Body of pancreas (tissue), 4 donors: ENCODE measurements at regions not wholly inside any gene's neighbourhood (a gene's known extent, or its start where the extent isn't known, plus 50 kb on each side); places are given as distances from the start of the nearest gene placed in this dataset.
A peak's percentile ranks its signal among the peaks of the same experiment; 100 is the strongest.

Source experiments
- ATAC-seq: fragments of 150-250 bp; one replicate; pipeline ENCODE4 v1.9.1; 2016
- DNase-seq, 4 donors: peaks; one replicate each; pipeline ENCODE4 v3.0.0-alpha.2; 2019
- H3K27ac ChIP-seq, 4 donors: fragments of 200-600 bp; sonication (generic); 1 replicate in 3 of 4; 2 replicates in 1 of 4; pipeline versions ENCODE4 v1.5.1 to v1.6.1; 2016 to 2019; ENCODE audit warnings: mild to moderate bottlenecking in 1 of 4, mixed read lengths in 1 of 4, moderate library complexity in 1 of 4
- H3K27me3 ChIP-seq, 2 donors: fragments of 200-600 bp; sonication (generic); one replicate each; pipeline ENCODE4 v1.6.0; 2016; ENCODE audit warnings: mild to moderate bottlenecking in 1 of 2
- H3K36me3 ChIP-seq, 2 donors: fragments of 200-600 bp; sonication (generic); replicated peaks in 1 of 2; 2 replicates each; pipeline ENCODE4 v1.5.1; 2016; ENCODE audit warnings: low read depth in 2 of 2; ENCODE audit not compliant: insufficient read depth in 1 of 2
- H3K4me1 ChIP-seq: fragments of 200-600 bp; sonication (generic); one replicate; pipeline ENCODE4 v1.6.0; 2016
- H3K4me3 ChIP-seq, 2 donors: fragments of 200-600 bp; sonication (generic); 1 replicate in 1 of 2; 2 replicates in 1 of 2; pipeline ENCODE4 v1.5.1; 2016 to 2019
- H3K9me3 ChIP-seq, 3 donors: fragments of 200-600 bp; sonication (generic); 1 replicate in 2 of 3; 2 replicates in 1 of 3; pipeline ENCODE4 v1.5.1; 2016
- POLR2A ChIP-seq, 3 donors: fragments of 450-650 bp; IDR thresholded peaks; one replicate each; pipeline ENCODE4 v1.6.1; 2016; ENCODE audit warnings: antibody characterized with exemption in 3 of 3, mild to moderate bottlenecking in 2 of 3
- WGBS, 2 donors: methylation state at CpG; one replicate each; pipeline ENCODE4 v1.1.5; 2017; 5-methylcytosine and 5-hydroxymethylcytosine counted together
- intact Hi-C: fragments of 100-400 bp; cut with DNase I; formaldehyde crosslinking; loops from one replicate; pipeline ENCODE4 v1.15.1; 2023
- TF ChIP-seq, protein P1 (sequence below), 7 experiments: fragments of 450-650 bp in 4 of 7; fragments of 200-600 bp in 3 of 7; sonication (generic) in 3 of 7; IDR thresholded peaks; one replicate each; pipeline ENCODE4 v1.5.1; 2016 to 2019; ENCODE audit warnings: antibody characterized with exemption in 7 of 7

DNA sequence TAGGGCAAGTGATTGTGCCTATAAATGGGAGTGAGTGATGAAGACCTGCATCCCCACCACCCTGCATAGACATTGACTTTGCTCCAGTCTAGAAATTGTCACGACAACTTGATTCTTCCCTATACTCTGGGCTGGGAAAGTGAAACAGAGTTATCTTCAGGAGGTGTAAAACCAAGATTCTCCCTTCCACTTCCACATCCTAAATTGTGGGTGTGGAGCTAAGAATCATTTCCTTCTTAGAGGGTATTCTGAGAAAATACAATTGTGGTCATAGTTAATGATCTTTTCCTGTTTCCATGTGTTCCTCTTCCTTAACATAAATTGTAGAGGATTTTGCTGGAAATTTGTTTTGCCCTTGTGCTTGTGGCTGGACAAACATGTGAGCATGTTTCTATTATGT, 96.8 kb upstream of the PJA2 start:
- intact Hi-C loops: no loop called here
- DNase-seq (no peak), ATAC-seq (no peak)
- Histone ChIP-seq H3K9me3 (no peaks in the 10 kb centered on the region), H3K4me3 (no peak overlapping the region), H3K27ac (no peak overlapping the region), H3K36me3 (no peaks in the 10 kb centered on the region), H3K4me1 (no peaks in the 10 kb centered on the region), H3K27me3 (no peaks in the 10 kb centered on the region)
- TF ChIP-seq, protein P1, sequence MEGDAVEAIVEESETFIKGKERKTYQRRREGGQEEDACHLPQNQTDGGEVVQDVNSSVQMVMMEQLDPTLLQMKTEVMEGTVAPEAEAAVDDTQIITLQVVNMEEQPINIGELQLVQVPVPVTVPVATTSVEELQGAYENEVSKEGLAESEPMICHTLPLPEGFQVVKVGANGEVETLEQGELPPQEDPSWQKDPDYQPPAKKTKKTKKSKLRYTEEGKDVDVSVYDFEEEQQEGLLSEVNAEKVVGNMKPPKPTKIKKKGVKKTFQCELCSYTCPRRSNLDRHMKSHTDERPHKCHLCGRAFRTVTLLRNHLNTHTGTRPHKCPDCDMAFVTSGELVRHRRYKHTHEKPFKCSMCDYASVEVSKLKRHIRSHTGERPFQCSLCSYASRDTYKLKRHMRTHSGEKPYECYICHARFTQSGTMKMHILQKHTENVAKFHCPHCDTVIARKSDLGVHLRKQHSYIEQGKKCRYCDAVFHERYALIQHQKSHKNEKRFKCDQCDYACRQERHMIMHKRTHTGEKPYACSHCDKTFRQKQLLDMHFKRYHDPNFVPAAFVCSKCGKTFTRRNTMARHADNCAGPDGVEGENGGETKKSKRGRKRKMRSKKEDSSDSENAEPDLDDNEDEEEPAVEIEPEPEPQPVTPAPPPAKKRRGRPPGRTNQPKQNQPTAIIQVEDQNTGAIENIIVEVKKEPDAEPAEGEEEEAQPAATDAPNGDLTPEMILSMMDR (IDR thresholded peaks at IDR 0.05): no peak
- TF ChIP-seq POLR2A (IDR thresholded peaks at IDR 0.05): no peak
- WGBS, 2 donors: 65 to 83% methylated on average over 1 of the region's 1 CpG

DNA sequence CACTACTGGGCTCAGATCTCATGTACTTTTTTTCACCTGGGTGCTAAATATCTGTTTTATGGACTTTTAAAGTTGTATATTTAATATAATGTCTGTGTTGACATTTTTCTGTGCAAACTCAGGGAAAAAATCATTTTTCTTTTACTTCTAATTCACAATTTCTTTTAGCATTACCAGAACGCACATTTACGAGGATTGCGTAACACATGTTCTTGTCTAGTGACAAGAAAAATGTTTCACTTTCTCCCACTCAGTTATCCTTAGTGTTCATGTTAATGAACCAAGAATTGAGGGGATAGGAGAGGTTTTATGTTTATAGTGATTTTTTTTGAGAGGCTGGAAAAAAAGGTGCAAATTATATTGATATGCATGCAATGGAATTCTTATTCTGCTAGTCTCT, 86.3 kb upstream of the PJA2 start:
- H3K27ac ChIP-seq: no peak overlapping the region
- ATAC-seq (no peak), DNase-seq (no peak)
- H3K9me3 ChIP-seq: no peaks in the 10 kb centered on the region
- no peak overlapping the region for H3K4me3 ChIP-seq
- H3K36me3 ChIP-seq: no peaks in the 10 kb centered on the region
- 70 to 81% methylated on average over 3 of the region's 3 CpGs for WGBS, 2 donors
- no peaks in the 10 kb centered on the region for H3K27me3 ChIP-seq
- TF ChIP-seq POLR2A (IDR thresholded peaks at IDR 0.05): no peak
- TF ChIP-seq, protein P1 (IDR thresholded peaks at IDR 0.05): no peak
- intact Hi-C loops: no loop called here
- H3K4me1 ChIP-seq: no peaks in the 10 kb centered on the region

DNA sequence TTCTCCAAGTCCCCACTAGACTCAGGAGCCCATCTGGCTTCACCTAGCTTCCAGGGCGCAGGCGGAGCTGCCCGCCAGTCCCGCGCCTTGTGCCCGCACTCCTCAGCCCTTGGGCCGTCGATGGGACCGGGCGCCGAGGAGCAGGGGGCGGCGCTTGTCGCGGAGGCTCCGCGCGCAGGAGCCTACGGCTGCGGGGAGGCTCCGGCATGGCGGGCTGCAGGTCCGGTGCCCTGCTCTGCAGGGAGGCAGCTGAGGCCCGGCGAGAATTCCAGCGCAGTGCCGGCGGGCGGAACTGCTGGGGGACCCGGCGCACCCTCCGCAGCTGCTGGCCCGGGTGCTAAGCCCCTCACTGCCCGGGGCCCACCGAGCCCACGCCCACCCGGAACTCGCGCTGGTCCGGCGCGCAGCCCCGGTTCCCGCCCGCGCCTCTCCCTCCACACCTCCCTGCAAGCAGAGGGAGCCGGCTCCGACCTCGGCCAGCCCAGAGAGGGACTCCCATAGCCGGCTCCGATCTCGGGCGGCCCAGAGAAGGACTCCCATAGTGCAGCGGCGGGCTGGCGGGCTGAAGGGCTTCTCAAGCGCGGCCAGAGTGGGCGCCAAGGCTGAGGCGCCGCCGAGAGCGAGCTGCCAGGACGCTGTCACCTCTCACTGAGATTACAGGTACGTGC, 78.1 kb upstream of the PJA2 start:
- H3K27ac ChIP-seq: no peak overlapping the region
- no peak for ATAC-seq
- H3K4me3 ChIP-seq: no peak overlapping the region
- no peaks in the 10 kb centered on the region for H3K27me3 ChIP-seq
- H3K4me1 ChIP-seq: peaks cover 10% of the 10 kb centered on the region
- no peaks in the 10 kb centered on the region for H3K9me3 ChIP-seq
- H3K36me3 ChIP-seq: no peaks in the 10 kb centered on the region
- intact Hi-C loops: no loop called here
- 95 to 98% methylated on average over 39 to 42 of the region's 65 CpGs for WGBS, 2 donors
- DNase-seq: no peak
- no peak for TF ChIP-seq POLR2A (IDR thresholded peaks at IDR 0.05)
- TF ChIP-seq, protein P1 (IDR thresholded peaks at IDR 0.05): no peak

DNA sequence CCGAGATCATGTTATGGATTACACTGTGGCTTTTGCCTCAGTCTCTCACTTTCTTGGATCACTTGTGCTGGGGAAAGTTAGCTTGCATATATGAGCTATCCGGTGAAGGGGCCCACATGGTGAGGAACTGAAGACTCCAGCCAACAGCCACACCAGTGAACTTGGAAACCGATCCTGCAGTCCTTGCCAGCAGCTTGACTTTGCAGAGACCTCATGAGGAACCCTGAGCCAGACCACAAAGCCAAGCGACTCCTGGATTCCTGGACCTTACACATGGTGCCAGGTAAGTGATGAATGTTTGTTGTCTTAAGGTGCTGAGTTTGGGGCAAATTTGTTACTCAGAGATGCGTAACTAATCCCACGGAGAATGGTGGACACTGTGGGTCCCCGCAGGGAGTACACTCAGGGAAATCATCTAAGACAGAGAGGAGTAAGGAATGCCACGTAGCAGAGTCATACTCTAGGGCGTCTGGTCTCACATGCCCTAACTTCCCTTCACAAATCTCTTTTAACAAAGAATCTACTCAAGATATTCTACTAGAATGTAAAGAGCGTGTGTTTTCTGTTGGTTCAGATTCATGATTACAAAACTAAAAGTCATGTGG, 76.5 kb upstream of the PJA2 start:
- H3K4me3 ChIP-seq: no peak overlapping the region
- no peaks in the 10 kb centered on the region for H3K27me3 ChIP-seq
- ATAC-seq: no peak
- H3K4me1 ChIP-seq: peaks cover 10% of the 10 kb centered on the region
- WGBS, 2 donors: 87 to 91% methylated on average over 10 of the region's 10 CpGs
- no peak for TF ChIP-seq POLR2A (IDR thresholded peaks at IDR 0.05)
- TF ChIP-seq, protein P1 (IDR thresholded peaks at IDR 0.05): no peak
- no peak overlapping the region for H3K27ac ChIP-seq
- no peaks in the 10 kb centered on the region for H3K36me3 ChIP-seq
- H3K9me3 ChIP-seq: no peaks in the 10 kb centered on the region
- DNase-seq: no peak
- intact Hi-C loops: no loop called here

DNA sequence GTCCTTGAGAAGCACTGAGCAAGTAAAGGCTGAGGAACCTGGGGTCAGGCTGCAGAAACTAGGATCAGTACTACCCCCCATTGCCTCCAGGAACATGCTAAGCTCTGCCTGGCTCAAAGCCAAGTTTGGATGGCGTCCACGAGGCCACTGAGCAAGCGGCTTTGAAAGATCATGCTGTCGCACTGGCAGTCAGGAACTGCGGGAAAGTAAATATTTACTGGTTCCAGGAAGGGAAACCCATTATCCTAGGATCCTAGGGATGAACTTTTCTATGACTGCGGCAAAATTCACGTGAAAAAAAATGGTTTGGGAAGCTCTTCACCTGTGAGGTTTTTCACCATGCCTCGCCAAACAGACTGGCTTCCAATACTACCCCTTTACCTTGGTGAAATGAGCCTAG, 75.3 kb upstream of the PJA2 start:
- 12 to 16% methylated on average over 8 of the region's 8 CpGs for WGBS, 2 donors
- no peak overlapping the region for H3K4me3 ChIP-seq
- DNase-seq: peak; percentile 65 to 89 (median 85)
- peak overlapping the region in 2 of 4 donors; percentile 3 to 20 for H3K27ac ChIP-seq
- no peaks in the 10 kb centered on the region for H3K36me3 ChIP-seq
- ATAC-seq: peak; percentile 87
- TF ChIP-seq POLR2A (IDR thresholded peaks at IDR 0.05): no peak
- TF ChIP-seq, protein P1 (IDR thresholded peaks at IDR 0.05): no peak
- H3K9me3 ChIP-seq: no peaks in the 10 kb centered on the region
- H3K4me1 ChIP-seq: peaks cover 10% of the 10 kb centered on the region
- H3K27me3 ChIP-seq: no peaks in the 10 kb centered on the region
- intact Hi-C loops: no loop called here
